Testis (tissue), 2 donors: ENCODE measurements at regions not wholly inside any gene's neighbourhood (a gene's known extent, or its start where the extent isn't known, plus 50 kb on each side); places are given as distances from the start of the nearest gene placed in this dataset.

Source experiments
- POLR2A ChIP-seq: fragments of 450-650 bp; IDR thresholded peaks from one replicate; pipeline ENCODE4 v1.6.1; 2017; ENCODE audit warnings: antibody characterized with exemption, mild to moderate bottlenecking, moderate library complexity
- TF ChIP-seq, protein P1 (sequence below), 3 experiments: fragments of 450-650 bp in 2 of 3; fragments of 200-600 bp in 1 of 3; sonication (generic) in 1 of 3; IDR thresholded peaks; one replicate each; pipeline ENCODE4 v1.5.1; 2016 to 2019; ENCODE audit warnings: antibody characterized with exemption in 3 of 3, mild to moderate bottlenecking in 2 of 3, moderate library complexity in 1 of 3

DNA sequence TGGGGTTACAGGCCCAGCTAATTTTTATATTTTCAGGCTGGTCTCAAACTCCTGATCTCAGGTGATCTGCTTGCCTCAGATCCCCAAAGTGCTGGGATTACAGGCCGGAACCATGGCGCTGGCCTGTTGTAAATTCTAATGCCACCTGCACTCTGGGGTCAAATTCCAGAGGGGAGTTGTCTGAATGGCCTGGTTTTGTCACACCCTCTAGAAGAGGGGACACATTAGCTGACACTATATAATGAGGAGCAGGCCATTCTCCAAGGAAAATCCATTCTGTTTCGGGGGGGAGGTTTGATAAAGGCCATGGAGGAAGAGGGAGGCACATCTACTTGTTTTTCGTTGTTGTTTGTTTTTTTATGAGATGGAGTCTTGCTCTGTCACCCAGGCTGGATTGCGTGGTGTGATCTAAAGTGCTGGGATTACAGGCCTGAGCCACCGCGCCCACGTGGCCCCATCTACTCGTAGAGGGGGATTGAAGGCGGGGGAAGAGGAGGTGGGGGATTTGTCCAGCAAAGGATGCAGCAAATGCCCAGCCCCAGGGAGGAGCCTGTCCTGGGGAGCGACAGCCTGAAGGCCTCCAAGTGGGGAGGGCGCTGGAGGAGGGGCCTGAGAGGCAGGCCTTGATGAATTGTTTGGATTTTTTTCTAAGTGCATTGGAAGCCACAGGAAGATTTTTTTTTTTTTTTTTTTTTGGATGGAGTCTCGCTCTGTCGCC is 78.4 kb upstream of the SLC45A1 start:
- TF ChIP-seq, protein P1, sequence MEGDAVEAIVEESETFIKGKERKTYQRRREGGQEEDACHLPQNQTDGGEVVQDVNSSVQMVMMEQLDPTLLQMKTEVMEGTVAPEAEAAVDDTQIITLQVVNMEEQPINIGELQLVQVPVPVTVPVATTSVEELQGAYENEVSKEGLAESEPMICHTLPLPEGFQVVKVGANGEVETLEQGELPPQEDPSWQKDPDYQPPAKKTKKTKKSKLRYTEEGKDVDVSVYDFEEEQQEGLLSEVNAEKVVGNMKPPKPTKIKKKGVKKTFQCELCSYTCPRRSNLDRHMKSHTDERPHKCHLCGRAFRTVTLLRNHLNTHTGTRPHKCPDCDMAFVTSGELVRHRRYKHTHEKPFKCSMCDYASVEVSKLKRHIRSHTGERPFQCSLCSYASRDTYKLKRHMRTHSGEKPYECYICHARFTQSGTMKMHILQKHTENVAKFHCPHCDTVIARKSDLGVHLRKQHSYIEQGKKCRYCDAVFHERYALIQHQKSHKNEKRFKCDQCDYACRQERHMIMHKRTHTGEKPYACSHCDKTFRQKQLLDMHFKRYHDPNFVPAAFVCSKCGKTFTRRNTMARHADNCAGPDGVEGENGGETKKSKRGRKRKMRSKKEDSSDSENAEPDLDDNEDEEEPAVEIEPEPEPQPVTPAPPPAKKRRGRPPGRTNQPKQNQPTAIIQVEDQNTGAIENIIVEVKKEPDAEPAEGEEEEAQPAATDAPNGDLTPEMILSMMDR (IDR thresholded peaks at IDR 0.05): no peak
- TF ChIP-seq POLR2A: no peak
